NAMALWA (cell line): ENCODE measurements at regions not wholly inside any gene's neighbourhood (a gene's known extent, or its start where the extent isn't known, plus 50 kb on each side); places are given as distances from the start of the nearest gene placed in this dataset.

ENCODE experiments used
- DNase-seq: peaks from one replicate; pipeline ENCODE4 v3.0.0-alpha.2; 2015; ENCODE audit warnings: low spot score

- no peak for DNase-seq
Observed at GRCh38 chr1:104852151-104852550, 1102.5 kb downstream of the AMY1C start.

GRCh38 chr1:104853276-104853675, 1103.6 kb downstream of the AMY1C start:
- no peak for DNase-seq

- DNase-seq: no peak
Observed at GRCh38 chr1:104854529-104854928, 1104.8 kb downstream of the AMY1C start.

GRCh38 chr1:104855550-104855949, 1105.9 kb downstream of the AMY1C start:
- DNase-seq: no peak

GRCh38 chr1:104856091-104856490, 1106.4 kb downstream of the AMY1C start:
- DNase-seq: no peak

GRCh38 chr1:104856518-104856917, 1106.8 kb downstream of the AMY1C start:
- no peak for DNase-seq

GRCh38 chr1:104868794-104869193, 1119.1 kb downstream of the AMY1C start:
- DNase-seq: peak; percentile 12

GRCh38 chr1:104874044-104874443, 1124.3 kb downstream of the AMY1C start:
- DNase-seq: peak; percentile 58

- DNase-seq: peak; percentile 46
Observed at GRCh38 chr1:104878203-104878909, 1128.7 kb downstream of the AMY1C start.

GRCh38 chr1:104884939-104885338, 1135.2 kb downstream of the AMY1C start:
- no peak for DNase-seq

GRCh38 chr1:104905322-104905721, 1155.6 kb downstream of the AMY1C start:
- no peak for DNase-seq

GRCh38 chr1:104906141-104906540, 1156.4 kb downstream of the AMY1C start:
- peak; percentile 18 for DNase-seq

GRCh38 chr1:104919188-104919587, 1169.5 kb downstream of the AMY1C start:
- no peak for DNase-seq

GRCh38 chr1:104921525-104921924, 1171.8 kb downstream of the AMY1C start:
- no peak for DNase-seq

- DNase-seq: no peak
Observed at GRCh38 chr1:104923075-104923474, 1173.4 kb downstream of the AMY1C start.

GRCh38 chr1:104929280-104929679, 1179.6 kb downstream of the AMY1C start:
- DNase-seq: no peak

- peak; percentile 81 for DNase-seq
Observed at GRCh38 chr1:104932030-104932915, 1182.6 kb downstream of the AMY1C start.

- peak; percentile 62 for DNase-seq
Observed at GRCh38 chr1:104932949-104933679, 1183.4 kb downstream of the AMY1C start.

- no peak for DNase-seq
Observed at GRCh38 chr1:104933846-104934245, 1184.1 kb downstream of the AMY1C start.

- no peak for DNase-seq
Observed at GRCh38 chr1:104945406-104945805, 1195.7 kb downstream of the AMY1C start.

GRCh38 chr1:104946558-104947210, 1197.0 kb downstream of the AMY1C start:
- DNase-seq: no peak

GRCh38 chr1:104953555-104953954, 1203.9 kb downstream of the AMY1C start:
- no peak for DNase-seq
